ENCODE measurements at regions not wholly inside any gene's neighbourhood (a gene's known extent, or its start where the extent isn't known, plus 50 kb on each side); places are given as distances from the start of the nearest gene placed in this dataset.

DNA sequence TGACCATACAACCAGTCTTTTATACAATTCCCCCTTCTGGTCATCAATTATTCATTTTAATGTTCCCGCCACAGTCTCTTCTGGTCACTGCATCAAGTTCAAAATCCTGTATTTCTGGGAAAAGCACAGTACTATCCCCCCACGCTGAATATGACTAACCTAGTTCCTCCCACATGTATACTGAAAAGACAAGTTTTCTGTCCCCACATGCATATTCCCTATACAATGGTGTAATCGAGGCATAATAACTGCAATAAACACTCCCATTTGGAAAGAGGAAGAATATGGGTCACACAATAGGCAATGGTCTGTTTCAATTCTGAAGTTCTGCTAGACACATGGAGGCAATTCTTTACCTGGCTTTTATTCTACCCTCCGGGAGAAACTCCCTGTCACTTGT is 344.9 kb downstream of the EFNA5 start:
- DNase-seq (ENCODE audit: low spot score): no peak

DNA sequence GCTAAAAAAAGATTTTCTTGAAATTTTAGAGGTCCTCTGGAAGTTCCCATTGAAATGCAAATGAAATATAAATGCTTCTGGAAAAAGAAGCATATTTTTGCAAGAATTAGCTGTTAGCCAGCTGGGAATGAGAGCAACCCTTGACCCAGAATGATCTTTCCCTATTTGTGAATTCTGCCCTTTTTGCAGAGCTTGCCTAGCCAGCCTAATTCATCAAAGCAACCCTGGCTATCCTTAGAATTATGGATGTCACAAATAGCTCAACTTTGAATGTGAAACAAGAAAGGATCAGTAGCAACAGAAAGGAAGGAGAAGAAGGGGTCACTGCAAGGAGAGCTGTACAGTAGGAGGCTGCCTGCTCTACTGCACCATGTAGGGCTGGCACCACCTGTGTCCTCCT is 345.9 kb downstream of the EFNA5 start:
- no peak for DNase-seq (ENCODE audit: low spot score)

- no peak for DNase-seq (ENCODE audit: low spot score)
Measured at GRCh38 chr5:107324071-107324470, 346.7 kb downstream of the EFNA5 start.

- no peak for DNase-seq (ENCODE audit: low spot score)
Measured at GRCh38 chr5:107323536-107323935, 347.2 kb downstream of the EFNA5 start.

DNA sequence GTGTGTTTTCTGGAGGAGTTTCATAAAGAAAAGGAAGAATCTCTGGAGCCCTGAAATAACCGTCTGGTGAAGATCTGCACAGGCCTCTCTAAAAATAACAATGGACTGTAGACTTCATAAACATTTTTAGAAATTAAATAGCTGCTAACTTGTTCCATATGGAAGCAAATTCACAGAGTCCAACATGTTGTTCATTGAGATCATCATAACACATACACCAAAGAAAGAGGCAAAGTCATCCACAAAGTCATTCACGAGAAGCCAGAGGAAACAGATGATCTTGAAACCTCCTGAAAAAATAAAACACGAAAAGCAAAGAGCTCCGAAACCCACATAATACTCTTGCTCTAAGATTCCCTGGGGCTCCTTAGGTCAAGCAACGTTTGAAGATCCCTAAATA is 347.8 kb downstream of the EFNA5 start:
- no peak for DNase-seq (ENCODE audit: low spot score)

DNA sequence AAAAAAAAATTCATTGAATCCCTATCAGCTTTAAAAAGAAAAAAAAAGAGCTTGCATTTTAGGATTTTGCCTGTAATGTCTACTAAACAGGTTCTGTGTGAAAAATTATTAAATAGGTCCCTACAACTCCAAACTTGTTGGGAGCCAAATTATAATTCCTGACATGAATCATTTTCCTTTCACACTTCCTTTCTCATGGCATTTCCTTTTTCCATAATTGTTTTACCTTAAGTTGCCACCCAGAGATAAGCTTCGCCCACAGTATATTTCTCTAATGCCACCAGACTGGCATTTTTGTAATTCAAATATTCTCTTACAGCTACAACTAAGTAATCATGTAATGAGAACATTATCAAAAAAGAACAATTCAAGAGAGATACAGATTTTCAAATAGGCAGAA is 348.8 kb downstream of the EFNA5 start:
- DNase-seq (ENCODE audit: low spot score): no peak

DNA sequence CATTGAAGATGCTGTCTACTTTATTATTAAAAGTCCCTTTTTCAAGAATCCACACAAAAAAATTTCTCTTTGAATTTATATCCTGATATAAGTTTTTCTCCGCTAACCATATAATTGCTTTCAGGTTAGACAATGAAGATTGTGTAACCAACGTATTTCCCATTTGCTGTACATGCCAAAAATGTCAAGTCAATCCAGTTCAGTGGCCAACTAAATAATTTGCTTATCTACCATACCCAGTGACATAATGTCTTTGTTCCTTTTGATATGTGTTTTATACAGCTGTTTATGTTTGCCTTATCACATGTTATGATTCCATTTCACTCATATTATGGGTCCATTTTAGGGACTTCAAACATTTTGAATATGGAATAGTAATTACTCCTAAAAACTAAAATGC is 349.9 kb downstream of the EFNA5 start:
- no peak for DNase-seq (ENCODE audit: low spot score)

GRCh38 chr5:107320376-107320775 is 350.4 kb downstream of the EFNA5 start:
- DNase-seq (ENCODE audit: low spot score): no peak

- no peak for DNase-seq (ENCODE audit: low spot score)
Measured at GRCh38 chr5:107319901-107320300, 350.8 kb downstream of the EFNA5 start.

GRCh38 chr5:107314330-107314729 is 356.4 kb downstream of the EFNA5 start:
- no peak for DNase-seq (ENCODE audit: low spot score)

DNA sequence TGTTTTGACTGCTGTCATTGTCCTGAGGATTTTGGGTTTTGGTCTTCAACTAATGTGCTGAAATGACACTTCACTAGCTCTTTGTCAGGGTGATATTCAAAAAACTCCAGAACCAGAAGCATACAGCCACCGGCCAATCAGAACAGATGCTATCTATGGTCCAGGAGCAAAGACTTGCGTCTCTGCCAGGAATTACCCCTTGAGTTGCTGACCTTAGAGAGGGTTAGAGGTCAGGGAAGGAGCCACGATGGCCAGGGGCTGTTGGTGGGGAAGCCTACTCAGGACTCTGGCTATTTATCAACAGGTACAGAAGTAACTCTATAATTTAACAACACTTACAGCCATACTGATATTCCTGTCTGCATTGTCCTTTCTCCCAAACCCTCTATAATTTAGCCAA is 356.8 kb downstream of the EFNA5 start:
- no peak for DNase-seq (ENCODE audit: low spot score)

GRCh38 chr5:107313098-107313497 is 357.6 kb downstream of the EFNA5 start:
- no peak for DNase-seq (ENCODE audit: low spot score)

DNA sequence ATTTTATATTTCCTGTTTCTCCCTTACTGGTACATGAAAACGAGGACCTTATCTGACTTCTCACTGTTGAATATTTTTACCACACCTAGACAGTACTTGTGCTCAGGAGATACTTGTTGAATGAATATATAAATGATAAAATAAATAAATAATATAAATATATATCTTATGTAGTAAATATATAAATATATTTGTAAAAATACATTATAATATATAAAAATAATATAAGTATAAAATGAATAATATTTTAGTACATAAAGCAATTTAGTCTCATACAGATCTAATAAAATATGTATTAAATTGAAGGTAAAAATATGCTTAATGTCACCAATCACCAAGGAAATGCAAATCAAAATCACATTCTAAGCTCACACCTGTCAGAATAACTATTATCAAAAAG is 360.6 kb downstream of the EFNA5 start:
- no peak for DNase-seq (ENCODE audit: low spot score)

GRCh38 chr5:107306594-107306993 is 364.1 kb downstream of the EFNA5 start:
- no peak for DNase-seq (ENCODE audit: low spot score)

DNA sequence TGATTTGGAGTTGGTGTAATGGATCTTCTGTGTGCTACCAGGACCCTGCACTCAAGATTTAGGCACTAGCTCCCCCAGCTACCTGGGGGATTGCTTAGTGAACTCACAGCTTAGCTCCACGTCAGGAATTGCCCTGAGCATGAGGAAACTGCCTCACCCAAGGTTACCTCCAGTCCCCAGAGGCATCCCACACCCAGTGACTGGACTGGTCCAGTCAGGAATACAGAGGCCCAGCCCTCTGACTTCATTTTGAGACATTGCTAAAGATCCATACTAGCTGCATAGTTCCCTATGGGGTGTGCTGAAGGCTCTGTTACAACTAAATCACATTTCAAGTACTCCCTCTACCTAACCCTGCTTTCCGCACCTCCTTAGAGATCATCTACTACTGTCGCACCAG is 364.7 kb downstream of the EFNA5 start:
- no peak for DNase-seq (ENCODE audit: low spot score)

- DNase-seq (ENCODE audit: low spot score): no peak
Measured at GRCh38 chr5:107304684-107305083, 366.1 kb downstream of the EFNA5 start.

DNA sequence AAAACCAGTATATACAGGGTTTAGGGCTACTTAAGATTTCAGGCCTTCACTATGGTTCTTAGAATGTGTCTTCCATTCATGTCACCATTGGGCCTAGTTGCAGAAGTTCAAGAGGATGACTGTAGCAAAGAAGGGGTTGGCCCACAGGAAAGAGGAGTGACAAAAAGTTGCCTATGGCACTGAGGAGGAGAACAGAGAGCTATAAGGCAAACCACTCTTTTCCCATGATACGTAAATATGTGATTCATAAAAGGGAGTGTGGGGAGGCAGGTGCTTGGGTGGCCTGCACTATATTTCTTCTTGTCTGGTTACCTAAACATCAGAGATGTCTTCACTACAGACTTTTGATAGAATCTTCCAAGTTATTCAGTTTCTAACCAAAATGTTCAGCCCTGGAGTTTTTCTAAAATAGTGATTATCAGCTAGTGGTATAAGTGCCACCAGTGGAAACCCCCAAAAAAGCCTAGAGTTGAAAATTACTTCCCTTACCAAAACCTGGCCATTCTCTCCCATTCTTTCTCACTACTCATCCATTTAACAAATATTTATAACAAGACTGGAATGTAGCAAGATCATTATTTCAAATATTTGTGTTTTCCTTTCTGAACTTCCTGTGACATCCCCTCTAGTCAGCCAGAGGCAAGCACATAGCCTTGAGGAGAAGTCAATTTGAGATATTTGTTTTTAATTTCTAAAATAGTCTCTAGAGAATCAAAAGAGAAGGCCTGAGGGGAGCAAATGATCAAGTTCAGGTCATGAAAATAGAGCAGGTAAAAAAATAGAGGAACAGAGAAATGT is 367.4 kb downstream of the EFNA5 start:
- no peak for DNase-seq (ENCODE audit: low spot score)

GRCh38 chr5:107302441-107302840 is 368.3 kb downstream of the EFNA5 start:
- no peak for DNase-seq (ENCODE audit: low spot score)

GRCh38 chr5:107301999-107302398 is 368.7 kb downstream of the EFNA5 start:
- no peak for DNase-seq (ENCODE audit: low spot score)

- no peak for DNase-seq (ENCODE audit: low spot score)
Measured at GRCh38 chr5:107300721-107301327, 369.9 kb downstream of the EFNA5 start.

DNA sequence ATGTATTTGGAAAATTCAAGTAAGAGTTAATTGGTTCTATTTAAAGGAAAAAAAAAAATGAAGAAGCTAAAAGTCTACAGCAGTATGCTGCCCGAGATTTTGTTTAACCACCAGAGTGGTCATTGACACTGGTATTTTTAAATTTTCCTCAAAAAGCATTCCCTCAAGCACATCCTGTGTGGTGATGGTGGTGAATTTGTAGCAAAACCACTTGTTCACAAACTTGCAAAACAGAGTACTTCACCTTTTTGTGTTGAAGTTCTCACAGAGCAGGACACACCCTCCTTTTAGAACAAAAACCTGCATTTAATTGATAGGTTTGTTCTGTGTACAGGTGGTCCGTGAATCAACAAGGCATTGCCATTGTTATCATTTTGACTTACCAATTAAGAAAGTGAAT is 374.2 kb downstream of the EFNA5 start:
- peak; percentile 7 for DNase-seq (ENCODE audit: low spot score)

DNA sequence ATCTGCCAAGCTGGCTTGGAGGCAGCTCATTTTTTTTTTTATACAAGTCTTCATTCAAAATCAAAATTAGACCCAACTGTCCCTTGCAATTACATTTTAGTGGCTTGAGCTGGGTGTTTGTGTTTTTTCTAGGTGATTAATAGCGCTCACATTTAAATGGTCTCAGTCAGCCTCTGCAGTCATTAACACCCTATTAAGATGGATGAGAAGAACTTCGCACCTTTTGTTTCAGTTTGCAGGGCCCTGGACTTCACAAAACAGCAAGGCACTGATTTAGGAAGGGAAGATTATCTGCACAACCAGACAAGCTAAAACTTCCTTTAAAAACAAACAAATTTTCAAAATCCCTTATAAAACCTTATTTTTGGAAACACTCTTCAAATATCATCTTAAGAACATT is 374.8 kb downstream of the EFNA5 start:
- DNase-seq (ENCODE audit: low spot score): no peak

- DNase-seq (ENCODE audit: low spot score): no peak
Measured at GRCh38 chr5:107294669-107295068, 376.1 kb downstream of the EFNA5 start.

- DNase-seq (ENCODE audit: low spot score): no peak
Measured at GRCh38 chr5:107294211-107294550, 376.6 kb downstream of the EFNA5 start.
